Neutrophil (primary cell): ENCODE measurements at regions not wholly inside any gene's neighbourhood (a gene's known extent, or its start where the extent isn't known, plus 50 kb on each side); places are given as distances from the start of the nearest gene placed in this dataset.

ENCODE experiments used
- H3K27ac ChIP-seq: fragments of 200-600 bp; sonication (generic); 2 replicates; pipeline ENCODE4 v1.5.1; 2016; ENCODE audit warnings: mild to moderate bottlenecking, moderate library complexity
- H3K27me3 ChIP-seq: fragments of 200-600 bp; sonication (generic); 2 replicates; pipeline ENCODE4 v1.6.0; 2016; ENCODE audit warnings: mild to moderate bottlenecking
- H3K36me3 ChIP-seq: fragments of 200-600 bp; sonication (generic); 2 replicates; pipeline ENCODE4 v1.5.1; 2017
- H3K4me1 ChIP-seq, 2 experiments: fragments of 200-600 bp in 1 of 2; sonication (generic) in 1 of 2; 1 replicate in 1 of 2; 2 replicates in 1 of 2; pipeline versions ENCODE4 v1.5.1 to v1.6.1; 2013 to 2016; ENCODE audit warnings: low read depth in 1 of 2, low read length in 1 of 2, mild to moderate bottlenecking in 1 of 2, moderate library complexity in 1 of 2; ENCODE audit not compliant: control insufficient read depth in 1 of 2, insufficient read depth in 1 of 2
- H3K4me3 ChIP-seq, 2 experiments: fragments of 200-600 bp in 1 of 2; sonication (generic) in 1 of 2; 1 replicate in 1 of 2; 2 replicates in 1 of 2; pipeline ENCODE4 v1.5.1; 2013 to 2016; ENCODE audit warnings: low read depth in 1 of 2, low read length in 1 of 2, mild to moderate bottlenecking in 1 of 2, moderate library complexity in 1 of 2
- H3K9me3 ChIP-seq: fragments of 200-600 bp; sonication (generic); 2 replicates; pipeline ENCODE4 v1.5.1; 2016
- CTCF ChIP-seq: fragments of 200-600 bp; sonication (generic); IDR thresholded peaks from 2 replicates; pipeline ENCODE4 v1.5.1; 2016; ENCODE audit warnings: antibody characterized with exemption

DNA sequence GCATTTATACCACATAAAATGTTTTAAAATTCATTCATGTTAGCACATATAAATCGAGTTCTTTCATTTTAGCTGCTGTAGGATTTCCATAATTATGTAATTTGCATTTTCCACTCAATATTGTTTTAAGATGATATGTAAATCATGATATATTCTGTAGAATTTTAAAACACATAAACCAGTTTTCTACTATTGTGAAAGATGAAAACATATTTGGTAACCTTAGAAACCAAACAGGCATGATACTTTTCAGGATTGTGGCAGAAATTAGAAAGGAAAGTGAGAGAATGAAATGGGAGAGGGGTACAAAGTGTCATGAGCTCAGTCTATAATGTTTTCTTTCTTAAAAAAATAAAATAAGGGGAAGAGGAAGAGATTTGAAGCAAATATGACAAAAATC, 269.3 kb downstream of the PPP1R3A start:
- Histone ChIP-seq H3K4me1 (no peaks in the 10 kb centered on the region), H3K27me3 (no peaks in the 10 kb centered on the region), H3K4me3 (no peak overlapping the region), H3K9me3 (no peaks in the 10 kb centered on the region), H3K36me3 (no peaks in the 10 kb centered on the region), H3K27ac (no peak overlapping the region)
- TF ChIP-seq CTCF: no peak

DNA sequence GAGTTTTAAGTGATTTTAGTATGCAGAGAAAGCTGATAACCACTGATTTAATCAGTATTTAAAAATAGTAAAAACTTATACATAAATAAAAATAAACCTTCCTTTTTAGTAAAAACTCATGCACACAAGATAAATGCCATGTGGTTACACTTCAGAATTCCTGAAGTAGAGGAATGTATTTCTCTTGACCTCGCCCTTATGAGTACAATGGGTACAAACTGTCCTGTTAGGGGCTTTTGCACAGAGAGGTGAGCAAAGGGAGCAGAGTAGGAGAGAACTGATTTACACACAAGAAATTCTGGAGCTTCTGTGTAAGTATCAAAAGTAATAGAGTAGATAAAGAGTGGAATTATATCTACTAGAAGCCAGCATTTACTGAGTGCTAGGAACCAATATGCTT, 279.6 kb downstream of the PPP1R3A start:
- Histone ChIP-seq H3K4me3 (no peak overlapping the region), H3K9me3 (no peaks in the 10 kb centered on the region), H3K4me1 (no peaks in the 10 kb centered on the region), H3K27me3 (no peaks in the 10 kb centered on the region), H3K27ac (no peak overlapping the region), H3K36me3 (no peaks in the 10 kb centered on the region)
- TF ChIP-seq CTCF: no peak

- Histone ChIP-seq H3K27me3 (no peaks in the 10 kb centered on the region), H3K4me1 (no peaks in the 10 kb centered on the region), H3K4me3 (no peak overlapping the region), H3K9me3 (no peaks in the 10 kb centered on the region), H3K36me3 (no peaks in the 10 kb centered on the region), H3K27ac (no peak overlapping the region)
- no peak for TF ChIP-seq CTCF
Observed at GRCh38 chr7:113636727-113637421, 281.9 kb downstream of the PPP1R3A start.

DNA sequence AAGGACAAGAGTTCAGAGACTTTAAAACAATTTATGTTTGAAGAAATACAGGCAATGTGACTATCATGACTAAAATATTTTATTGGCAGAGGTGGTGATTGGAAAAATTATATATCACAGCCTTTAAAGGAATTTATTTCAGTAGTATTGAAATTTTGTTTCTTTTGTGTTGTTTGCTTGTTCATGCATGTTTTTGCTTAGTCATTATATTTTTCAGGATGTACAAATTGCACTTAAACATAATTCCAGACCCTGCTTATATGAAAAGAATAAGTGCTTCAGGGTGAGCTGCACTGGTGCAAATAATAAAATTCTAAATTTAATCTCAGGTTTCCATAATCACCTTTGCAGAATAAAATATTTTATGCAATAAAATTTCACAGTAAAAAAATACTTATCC, 283.3 kb downstream of the PPP1R3A start:
- Histone ChIP-seq H3K4me1 (no peaks in the 10 kb centered on the region), H3K27ac (no peak overlapping the region), H3K9me3 (no peaks in the 10 kb centered on the region), H3K36me3 (no peaks in the 10 kb centered on the region), H3K4me3 (no peak overlapping the region), H3K27me3 (no peaks in the 10 kb centered on the region)
- TF ChIP-seq CTCF: no peak

DNA sequence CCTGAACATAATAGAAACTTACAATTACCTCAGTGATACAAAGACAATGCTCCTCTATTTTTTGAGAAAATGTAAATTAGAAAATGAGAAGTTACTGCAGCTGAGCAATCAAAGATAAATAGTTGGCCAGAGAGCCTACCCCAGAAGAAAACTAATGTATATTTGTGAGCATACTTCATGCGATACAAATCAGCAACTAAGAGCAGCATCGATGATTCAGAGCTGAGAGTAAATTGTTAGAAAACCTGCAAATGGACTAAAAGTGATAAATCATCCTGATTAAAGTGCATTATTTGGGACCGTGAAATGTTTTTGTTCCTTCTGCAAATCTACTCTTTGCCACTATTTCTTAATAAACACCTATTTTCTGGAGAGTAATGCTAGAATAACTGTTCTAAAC, 285.7 kb downstream of the PPP1R3A start:
- Histone ChIP-seq H3K4me1 (no peaks in the 10 kb centered on the region), H3K36me3 (no peaks in the 10 kb centered on the region), H3K27ac (no peak overlapping the region), H3K9me3 (no peaks in the 10 kb centered on the region), H3K27me3 (no peaks in the 10 kb centered on the region), H3K4me3 (no peak overlapping the region)
- no peak for TF ChIP-seq CTCF
